ENCODE measurements at regions not wholly inside any gene's neighbourhood (a gene's known extent, or its start where the extent isn't known, plus 50 kb on each side); places are given as distances from the start of the nearest gene placed in this dataset.
"Not testable (repeated sequence)": the region's sequence is repeated elsewhere in the genome, so short reads cannot be mapped to it uniquely, and the experiment has no call there.

DNA sequence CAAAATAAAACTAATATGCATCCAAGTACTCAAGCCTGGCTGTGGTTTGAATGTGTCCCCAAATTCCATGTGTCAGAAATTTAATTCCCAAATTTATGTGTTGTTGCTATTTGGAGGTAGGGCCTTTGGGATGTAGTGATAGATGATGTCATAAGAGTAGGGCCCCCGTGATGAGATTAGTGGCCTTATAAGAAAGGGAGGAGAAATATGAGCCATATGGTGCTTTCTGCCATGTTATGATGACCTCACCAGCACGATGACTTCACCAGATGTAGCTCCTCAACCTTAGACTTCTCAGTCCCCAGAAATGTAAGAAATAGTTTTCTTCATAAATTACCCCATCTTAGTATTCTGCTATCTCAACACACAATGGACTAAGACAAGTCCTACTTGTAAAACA is 2264.0 kb downstream of the ARAP2 start:
- TF ChIP-seq POLR2A (IDR thresholded peaks at IDR 0.05; ENCODE audit: low read depth, low read length): no peak
- FAIRE-seq (no peak), DNase-seq (ENCODE audit: insufficient read length, low spot score) (no peak)

DNA sequence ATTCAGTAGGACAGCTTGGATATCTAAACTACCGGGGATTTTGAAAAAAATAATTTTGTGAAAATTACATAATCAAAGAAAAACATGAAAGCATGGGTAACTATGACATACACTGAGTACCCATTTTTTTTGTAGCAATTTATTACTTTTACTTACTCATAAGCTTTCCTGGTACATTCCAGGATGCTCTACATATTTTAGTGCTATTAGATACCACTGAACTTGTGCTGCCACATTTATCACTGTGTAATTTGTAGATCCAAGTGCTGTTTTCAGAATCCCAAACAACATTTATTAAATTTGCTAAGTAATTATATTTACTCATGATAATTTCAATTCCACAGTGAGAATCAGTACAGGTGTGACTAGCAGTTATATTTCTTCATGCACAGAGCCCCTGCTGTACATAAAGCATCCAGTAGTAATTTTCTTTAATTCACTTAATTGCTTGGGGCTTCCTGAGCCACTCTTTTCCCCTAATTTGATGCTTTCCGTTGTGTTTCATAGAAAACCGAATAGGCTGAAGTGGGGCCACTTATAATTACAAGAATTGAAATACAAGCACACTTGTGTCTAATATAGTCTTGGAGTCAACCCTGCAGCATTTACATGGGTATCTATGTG is 2254.4 kb downstream of the ARAP2 start:
- DNase-seq (ENCODE audit: insufficient read length, low spot score) (no peak), FAIRE-seq (no peak)
- TF ChIP-seq POLR2A (IDR thresholded peaks at IDR 0.05; ENCODE audit: low read depth, low read length): no peak

DNA sequence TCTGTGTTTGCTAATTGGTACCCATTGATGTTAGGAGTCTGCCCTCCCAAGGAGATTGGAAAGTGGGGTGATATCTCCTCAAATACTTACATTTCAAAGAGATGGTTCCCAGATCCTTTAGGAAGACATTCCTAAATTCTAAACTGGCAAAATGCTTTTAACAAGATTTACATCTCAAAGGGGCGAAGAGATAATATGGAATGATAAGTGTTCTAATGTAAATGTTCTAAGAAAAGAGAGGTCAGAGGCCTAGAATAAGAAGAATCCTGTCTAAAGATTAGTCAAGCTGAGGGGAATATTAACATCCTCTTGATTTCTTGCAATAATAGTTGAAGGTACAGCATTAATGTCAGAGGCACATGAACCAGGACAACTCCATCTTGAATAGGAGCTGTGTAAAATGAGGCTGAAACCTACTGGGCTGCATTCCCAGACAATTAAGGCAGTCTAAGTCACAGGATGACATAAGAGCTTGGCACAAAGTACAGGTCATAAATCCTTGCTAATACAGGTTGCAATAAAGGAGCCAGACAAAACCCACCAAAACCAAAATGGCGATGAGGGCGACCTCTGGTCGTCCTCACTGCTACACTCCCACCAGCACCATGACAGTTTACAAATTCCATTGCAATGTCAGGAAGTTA is 2248.1 kb downstream of the ARAP2 start:
- no peak for TF ChIP-seq POLR2A (IDR thresholded peaks at IDR 0.05; ENCODE audit: low read depth, low read length)
- DNase-seq (ENCODE audit: insufficient read length, low spot score): no peak
- FAIRE-seq: no peak

DNA sequence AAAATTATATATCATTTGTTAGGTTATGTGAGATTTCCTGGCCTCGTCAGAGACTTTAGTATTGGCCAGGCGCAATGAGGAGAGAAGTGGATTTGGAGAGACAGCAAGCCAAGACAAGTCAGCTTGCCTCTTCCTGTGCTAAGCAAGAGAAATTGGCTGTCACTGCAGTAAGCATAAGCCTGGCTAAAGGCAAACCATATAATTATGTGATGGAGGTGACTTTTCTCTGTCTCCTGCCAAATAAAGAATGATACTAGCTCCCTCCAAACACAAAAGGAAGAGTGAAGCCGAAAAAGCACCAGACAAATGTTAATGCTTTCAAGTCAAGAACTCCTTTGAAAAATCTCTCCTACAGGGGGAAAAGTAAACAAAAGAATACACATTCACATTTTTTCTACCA is 2246.0 kb downstream of the ARAP2 start:
- TF ChIP-seq POLR2A (IDR thresholded peaks at IDR 0.05; ENCODE audit: low read depth, low read length): no peak
- DNase-seq (ENCODE audit: insufficient read length, low spot score) (no peak), FAIRE-seq (no peak)

DNA sequence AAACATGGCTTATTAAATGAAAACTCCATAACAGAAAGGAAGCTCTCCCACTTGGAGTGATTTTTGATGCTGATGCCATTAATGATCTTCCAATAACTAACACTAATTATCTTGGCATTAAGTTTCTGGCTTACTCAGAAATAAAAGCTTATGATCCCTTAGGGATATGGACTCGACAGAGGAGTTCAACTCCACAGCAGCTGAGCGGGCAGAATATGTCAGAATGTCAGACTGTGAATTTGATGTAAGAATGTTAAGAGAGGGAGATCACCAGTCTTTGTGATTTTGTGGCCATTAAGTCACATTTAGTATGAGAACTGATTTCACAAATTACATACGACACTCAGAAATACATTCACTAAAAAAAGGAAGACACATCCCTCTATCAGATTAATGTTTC is 2244.0 kb downstream of the ARAP2 start:
- FAIRE-seq: no peak
- TF ChIP-seq POLR2A (IDR thresholded peaks at IDR 0.05; ENCODE audit: low read depth, low read length): no peak
- DNase-seq (ENCODE audit: insufficient read length, low spot score): no peak

DNA sequence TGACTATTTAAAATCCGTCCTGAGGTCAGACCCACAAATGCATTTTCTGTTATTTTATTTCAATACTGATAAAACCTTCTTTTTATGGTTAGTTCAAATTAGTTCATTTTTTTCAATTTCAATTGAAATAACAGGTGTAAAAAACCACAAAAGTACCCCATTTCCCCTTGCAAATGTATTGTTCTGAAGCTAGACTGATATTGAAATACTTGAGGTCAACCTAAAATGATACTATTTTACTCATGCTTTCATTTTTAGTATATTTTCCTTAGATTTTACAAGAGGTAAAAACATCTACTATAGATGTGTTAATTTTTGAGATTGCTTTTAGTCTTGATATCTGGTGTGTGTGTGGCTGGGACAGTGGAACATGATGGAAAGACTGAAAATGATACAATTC is 2237.8 kb downstream of the ARAP2 start:
- not testable (repeated sequence) for FAIRE-seq

DNA sequence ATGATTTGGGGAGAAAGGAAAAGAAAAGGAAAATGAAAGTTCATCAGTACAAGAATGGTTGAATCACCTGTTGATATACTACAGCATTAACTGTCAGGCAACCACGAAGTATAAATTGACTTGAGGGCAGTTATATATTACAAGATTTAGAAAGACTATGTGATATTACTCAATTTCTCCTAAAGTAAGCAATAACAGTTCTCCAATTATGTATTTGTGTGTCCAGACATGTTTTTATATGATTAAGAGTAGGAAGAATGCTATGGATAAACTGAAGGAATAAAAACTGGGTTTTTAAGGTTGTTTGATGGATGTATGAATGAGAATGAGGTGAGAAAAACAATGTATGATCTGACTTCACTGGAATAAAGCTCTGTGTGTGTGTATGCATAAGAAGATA is 2234.4 kb downstream of the ARAP2 start:
- TF ChIP-seq POLR2A (IDR thresholded peaks at IDR 0.05; ENCODE audit: low read depth, low read length): no peak
- DNase-seq (ENCODE audit: insufficient read length, low spot score) (no peak), FAIRE-seq (no peak)

More for the DNA sequence above, 2237.8 kb downstream of the ARAP2 start:
- DNase-seq (ENCODE audit: insufficient read length, low spot score): not testable (repeated sequence)

DNA sequence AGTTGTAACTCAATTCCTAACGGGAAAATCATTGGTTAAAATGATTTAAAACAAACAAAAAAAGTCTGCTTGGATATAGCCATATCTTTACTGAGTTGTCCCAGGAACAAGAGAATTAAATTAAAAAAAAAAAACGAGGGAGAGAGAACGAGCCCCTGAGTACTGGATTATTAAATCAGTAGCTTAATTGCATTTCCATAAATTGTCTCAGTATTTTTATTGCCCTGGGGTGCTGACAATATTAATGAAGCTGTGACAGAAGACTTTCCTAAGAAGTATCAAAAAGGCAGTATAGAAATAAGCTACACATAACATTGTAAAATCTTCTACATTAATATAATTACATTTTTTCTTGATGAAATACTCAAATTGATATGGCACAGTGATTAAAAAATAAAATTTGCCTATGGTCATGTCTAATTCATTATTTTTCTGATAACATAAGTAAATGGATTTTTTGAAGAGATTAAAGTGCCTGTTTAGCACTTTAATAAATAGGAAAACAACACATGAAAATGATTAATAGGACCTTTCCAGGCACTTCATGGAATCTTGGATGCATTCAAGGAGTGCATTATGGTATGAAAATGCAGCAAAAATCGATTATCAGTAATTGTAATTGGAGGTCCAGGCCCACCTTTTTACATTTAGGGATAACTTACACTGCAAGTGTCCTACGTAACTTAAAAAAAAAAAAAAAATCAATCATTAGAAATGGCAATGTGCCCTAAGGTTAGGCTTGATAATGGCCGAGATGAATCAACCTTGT is 2233.4 kb downstream of the ARAP2 start:
- TF ChIP-seq POLR2A (IDR thresholded peaks at IDR 0.05; ENCODE audit: low read depth, low read length): no peak

DNA sequence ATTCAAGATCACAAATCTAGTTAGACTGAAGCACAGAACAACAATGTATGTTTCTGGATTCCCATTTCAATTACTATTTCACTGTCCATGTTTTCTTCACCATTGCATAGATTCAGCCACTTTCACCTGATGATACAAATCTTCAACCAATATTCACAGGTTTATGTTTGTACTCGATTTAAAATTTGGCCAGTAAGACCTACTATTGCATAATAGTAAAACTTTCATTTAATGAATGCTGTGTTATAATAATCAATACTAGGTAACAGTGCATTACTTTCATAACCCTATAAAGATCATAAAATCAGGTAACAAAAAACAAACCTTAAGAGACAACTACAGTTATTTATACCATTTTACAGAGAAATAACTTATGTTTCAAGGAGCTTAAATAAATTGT is 2209.1 kb downstream of the ARAP2 start:
- DNase-seq (ENCODE audit: insufficient read length, low spot score) (no peak), FAIRE-seq (no peak)

More for the DNA sequence above, 2233.4 kb downstream of the ARAP2 start:
- FAIRE-seq (no peak), DNase-seq (ENCODE audit: insufficient read length, low spot score) (no peak)

DNA sequence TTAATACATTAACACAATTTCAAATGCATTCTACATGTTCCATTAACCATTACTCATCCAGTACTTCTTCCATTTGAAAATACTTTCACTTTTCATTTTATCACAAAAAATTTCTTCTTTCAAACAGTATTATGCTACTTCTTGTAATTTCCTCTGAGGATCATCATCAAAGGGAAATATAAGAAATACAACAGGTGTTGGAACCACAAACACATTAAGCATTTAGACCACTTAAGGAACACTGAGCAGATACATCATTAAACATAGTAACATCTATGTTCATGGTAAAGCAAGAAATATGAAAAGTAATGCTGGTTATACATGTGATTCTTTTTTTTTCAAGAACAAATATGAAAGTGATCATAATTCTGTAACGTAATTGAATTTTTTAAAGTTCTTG is 2207.0 kb downstream of the ARAP2 start:
- FAIRE-seq: no peak
- no peak for TF ChIP-seq POLR2A (IDR thresholded peaks at IDR 0.05; ENCODE audit: low read depth, low read length)
- DNase-seq (ENCODE audit: insufficient read length, low spot score): no peak

More for the DNA sequence above, 2209.1 kb downstream of the ARAP2 start:
- no peak for TF ChIP-seq POLR2A (IDR thresholded peaks at IDR 0.05; ENCODE audit: low read depth, low read length)

DNA sequence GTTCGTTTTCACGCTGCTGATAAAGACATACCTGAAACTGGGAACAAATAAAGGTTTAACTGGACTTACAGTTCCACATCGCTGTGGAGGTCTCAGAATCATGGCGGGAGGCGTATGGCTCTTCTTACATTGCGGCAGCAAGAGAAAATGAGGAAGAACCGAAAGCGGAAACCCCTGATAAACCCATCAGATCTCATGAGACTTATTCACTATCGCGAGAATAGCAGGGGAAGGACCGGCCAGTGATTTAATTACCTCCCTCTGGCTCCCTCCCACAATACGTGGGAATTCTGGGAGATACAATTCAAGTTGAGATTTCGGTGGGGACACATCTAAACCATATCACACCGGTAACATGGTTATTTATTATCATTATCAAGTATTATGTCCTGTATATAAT is 2204.5 kb downstream of the ARAP2 start:
- no peak for FAIRE-seq
- no peak for TF ChIP-seq POLR2A (IDR thresholded peaks at IDR 0.05; ENCODE audit: low read depth, low read length)
- DNase-seq (ENCODE audit: insufficient read length, low spot score): no peak

DNA sequence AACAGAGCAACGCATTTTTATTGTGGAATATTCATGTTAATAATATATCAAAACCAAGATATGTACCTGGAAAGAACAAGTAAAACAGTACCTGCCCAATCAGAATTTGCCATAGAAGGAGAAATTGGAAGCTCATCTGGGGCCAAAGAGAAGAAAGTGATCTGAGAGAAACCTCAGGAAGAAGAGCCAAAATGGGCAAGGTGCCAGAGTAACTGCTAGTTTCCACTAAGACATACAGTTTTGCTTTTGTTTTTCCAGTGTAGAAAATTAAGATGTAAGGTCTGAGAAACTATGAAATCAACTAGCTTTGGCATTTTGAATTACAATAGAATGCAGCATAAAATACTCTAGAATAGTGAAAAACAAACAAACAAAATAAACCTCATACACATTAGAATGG is 2201.2 kb downstream of the ARAP2 start:
- no peak for TF ChIP-seq POLR2A (IDR thresholded peaks at IDR 0.05; ENCODE audit: low read depth, low read length)
- DNase-seq (ENCODE audit: insufficient read length, low spot score): no peak
- FAIRE-seq: no peak

DNA sequence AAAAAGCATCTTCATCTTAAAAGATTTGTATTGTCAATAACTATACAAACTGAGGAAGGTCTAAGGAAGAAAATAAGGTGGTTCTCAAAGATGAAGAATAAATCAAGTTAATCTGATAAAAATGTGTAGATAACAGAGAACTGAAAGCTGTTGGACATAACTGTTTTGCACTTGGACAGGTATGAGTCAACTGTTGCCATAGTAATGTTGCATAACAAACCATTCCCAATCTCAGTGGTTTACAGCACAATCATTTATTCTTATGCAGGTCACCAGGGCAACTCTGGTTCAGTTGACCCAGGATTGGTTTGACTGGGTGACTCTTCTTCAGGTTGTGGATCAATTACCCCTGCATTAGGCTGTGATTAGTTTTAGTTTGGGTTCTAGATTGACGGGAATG is 2197.7 kb downstream of the ARAP2 start:
- DNase-seq (ENCODE audit: insufficient read length, low spot score): peak; percentile 7
- peak; percentile 75 for FAIRE-seq
- no peak for TF ChIP-seq POLR2A (IDR thresholded peaks at IDR 0.05; ENCODE audit: low read depth, low read length)

DNA sequence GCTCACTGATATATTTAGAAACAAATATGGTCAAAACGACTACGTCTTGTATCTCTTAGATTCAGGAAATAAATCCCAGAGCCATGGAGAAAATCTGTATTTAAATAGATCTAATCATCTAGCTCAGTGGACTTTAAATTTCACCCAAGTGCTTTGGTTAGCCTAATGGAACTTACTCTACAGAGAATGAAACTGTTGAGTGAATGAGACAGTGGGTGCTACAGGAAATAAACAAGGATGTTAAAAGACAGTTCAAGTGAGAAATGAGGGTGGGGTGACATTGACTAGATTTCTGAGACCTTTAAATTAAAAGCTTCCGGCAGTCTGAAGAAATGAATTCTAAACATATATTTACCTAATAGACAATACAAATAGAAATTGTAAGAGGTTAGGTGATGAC is 2197.0 kb downstream of the ARAP2 start:
- FAIRE-seq (no peak), DNase-seq (ENCODE audit: insufficient read length, low spot score) (no peak)

DNA sequence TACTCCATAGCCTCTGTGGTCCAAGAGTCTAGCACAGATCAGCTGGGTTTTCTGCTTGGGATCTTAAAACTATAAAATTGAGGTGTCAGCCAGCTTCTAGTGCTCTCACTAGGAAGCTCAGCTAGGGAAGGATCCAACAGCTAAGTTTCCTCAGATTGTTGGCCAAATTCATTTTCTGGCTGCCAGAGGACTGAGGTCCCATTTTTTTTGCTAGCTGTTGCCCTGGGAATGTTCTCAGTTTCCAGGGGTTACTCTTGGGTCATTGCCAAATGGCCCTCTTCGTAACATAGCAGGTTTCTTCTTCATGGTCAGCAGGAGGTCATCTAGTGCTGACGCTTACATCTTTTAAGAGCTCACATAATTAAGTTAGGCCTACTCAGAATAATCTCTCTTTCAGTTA is 2178.2 kb downstream of the ARAP2 start:
- no peak for DNase-seq (ENCODE audit: insufficient read length, low spot score)
- TF ChIP-seq POLR2A (IDR thresholded peaks at IDR 0.05; ENCODE audit: low read depth, low read length): no peak
- no peak for FAIRE-seq

More for the DNA sequence above, 2197.0 kb downstream of the ARAP2 start:
- TF ChIP-seq POLR2A (IDR thresholded peaks at IDR 0.05; ENCODE audit: low read depth, low read length): no peak

All from H54 (cell line).